NCI-H146 (cell line): ENCODE measurements at regions not wholly inside any gene's neighbourhood (a gene's known extent, or its start where the extent isn't known, plus 50 kb on each side); places are given as distances from the start of the nearest gene placed in this dataset.

Source experiments
- DNase-seq: peaks from one replicate; lab custom pipeline; 2025; lab: John Stamatoyannopoulos, UW

DNA sequence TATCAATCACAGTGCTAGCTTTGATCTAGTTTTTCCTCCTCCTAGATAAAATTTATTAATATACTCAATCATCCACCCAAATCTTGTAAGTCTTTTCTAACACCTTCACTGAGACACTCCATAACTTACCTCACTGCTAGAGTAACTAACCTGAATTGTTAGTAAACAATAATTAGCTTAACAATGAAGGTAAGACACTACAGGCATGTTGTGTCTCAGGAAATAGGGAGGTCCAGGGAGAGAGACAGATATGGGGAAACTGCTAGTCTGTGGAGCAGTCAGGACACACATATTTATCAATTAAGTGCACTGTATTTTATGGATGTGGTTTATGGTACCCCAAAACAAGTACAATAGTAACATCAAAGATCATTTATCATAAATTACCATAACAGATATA is 94.2 kb upstream of the SSTR1 start:
- no peak for DNase-seq

DNA sequence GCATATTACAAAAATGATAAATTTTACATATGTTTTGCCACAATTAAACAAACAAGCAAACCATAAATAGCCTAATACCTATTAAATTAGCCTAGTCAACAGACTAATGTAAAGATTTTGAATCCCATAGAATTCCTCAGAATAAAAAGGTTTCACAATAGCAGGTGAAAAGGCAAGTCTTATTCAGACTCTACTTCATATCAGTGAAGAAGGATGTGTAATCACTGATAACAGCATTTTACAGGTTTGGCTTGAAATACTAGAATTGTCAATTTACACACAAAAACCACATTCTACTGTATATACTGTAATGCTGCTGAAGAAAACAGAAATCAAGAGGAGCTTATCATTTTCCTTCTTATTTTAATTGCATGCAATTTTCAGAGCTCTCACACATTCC is 90.8 kb upstream of the SSTR1 start:
- no peak for DNase-seq

DNA sequence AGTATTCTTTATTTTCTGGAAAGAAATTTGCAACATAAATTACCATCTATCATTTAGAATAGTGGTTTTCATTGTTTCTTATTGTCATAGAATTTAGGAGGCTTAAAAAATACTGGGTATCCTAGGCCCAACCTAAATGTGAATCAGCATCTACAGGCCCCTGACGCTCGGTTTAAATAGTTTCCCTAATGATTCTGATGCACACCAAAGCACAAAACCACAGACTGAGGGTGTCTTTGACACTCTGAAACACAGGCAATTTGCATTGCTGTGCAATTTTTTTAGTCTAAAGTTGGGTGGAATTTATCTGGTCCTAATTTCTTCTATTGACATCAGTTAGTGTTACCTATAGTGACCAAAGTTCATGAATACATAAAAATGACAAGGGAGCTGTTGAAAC is 87.6 kb upstream of the SSTR1 start:
- no peak for DNase-seq

DNA sequence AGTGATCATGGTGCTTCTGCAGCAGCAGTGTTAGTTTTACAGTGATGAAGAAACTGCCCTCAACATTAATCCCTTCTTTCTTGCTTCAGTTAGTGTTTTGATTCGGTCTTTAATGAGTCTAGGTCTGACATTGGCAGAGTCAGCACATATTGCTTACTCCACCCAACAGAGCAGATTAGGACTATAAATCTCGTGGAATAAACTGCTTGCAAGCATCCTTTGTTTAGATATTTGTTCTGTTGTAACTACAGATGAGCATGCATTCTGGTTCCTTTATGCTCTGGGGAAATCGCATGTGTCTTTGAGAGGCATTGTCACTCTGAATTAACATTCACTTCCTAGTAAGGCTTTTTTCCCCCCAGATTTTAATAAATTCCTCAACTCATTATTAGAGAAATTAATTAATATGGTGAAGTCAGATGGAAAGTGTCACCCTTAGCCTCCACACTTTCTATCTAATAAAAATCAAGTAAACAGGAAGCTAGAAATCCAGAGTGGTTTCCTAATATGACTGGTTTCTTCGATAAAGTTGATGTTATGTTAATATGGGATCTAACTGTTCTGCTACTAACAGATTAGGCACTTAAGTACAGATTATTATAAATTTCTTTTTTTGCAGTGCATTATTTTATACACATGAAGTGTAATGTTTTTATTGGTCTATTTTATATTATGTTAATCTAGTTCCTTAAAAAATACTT is 86.2 kb upstream of the SSTR1 start:
- DNase-seq, result no peak

DNA sequence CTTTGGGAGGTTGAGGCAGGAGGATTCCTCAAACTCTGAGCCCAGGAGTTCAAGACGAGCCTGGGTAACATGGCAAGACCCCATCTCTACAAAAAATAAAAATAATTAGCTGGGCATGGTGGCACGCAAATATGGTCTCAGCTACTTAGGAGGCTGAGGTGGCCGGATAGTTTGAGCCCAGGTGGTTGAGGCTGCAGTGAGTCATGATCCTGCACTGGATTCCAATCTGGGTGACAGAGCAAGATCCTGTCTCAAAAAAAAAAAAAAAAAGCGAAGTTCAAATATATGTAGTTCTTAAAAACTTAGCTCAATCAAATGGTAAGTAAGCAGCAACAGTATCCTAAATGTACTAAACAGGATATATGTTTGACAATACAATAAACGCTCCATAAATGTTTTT is 85.5 kb upstream of the SSTR1 start:
- no peak for DNase-seq

DNA sequence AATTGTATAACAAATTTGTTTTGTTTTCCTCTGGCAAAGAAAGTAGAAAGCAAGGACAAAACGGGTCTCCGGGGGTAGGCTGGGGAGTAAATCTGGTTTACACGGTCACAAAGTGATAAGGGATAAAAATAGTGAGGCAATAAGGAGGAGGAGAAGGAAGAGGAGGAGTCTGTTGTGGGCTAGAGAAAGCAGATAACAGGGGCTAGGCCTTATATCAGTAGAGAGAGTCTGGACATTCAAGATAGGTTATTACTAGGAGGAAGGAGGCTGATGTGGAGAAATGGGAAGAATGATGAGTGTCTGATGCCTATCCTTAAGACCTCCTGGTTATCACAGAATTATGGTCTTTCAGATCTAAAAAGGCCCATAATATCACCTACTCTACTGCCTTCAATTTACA is 83.2 kb upstream of the SSTR1 start:
- no peak for DNase-seq

DNA sequence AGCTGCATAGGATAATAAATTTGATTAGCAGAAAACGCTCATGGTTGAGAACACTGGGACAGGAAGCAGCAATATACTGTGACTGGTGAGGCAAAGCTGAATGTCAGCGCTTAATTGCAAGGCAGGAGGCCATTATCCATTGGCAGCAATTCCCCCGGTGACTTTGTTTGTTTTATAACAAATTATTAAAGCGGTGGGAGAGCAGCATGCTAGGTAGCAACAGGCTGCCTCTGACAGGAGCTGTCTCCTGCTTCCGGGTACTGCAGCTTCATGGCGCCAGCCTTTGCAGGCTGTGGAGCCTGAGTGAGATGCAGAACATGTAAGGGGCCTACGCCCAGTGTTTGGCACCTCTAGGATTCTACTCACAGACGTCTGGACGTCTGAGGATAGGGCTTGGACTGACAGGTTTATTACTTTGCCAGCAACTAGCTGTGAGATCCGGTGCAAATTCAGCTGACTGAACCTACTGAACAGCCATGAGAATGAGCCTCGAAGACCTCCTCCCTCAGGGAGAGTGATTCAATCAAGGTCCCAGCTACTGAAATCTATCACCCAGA is 82.1 kb upstream of the SSTR1 start:
- DNase-seq, result peak; percentile 84

DNA sequence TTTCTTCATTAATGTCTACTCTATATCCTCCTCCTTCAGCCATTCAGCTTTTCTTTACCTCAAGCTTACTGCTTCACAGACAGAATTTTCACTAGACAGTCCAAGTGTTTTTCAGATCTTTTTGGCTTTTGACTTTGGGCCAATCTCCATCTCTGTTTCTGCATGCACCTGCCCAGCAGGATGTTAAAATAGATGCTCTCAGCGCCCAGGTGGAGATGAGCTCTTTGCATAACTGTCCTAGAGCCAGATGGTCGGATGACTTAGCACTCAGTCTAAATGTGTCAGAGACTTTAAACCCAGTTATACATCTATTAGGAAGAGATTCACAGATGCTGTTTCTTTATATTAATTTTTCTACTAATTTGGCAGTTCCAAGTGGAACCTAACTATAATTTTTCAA is 80.3 kb upstream of the SSTR1 start:
- DNase-seq, result peak; percentile 10

DNA sequence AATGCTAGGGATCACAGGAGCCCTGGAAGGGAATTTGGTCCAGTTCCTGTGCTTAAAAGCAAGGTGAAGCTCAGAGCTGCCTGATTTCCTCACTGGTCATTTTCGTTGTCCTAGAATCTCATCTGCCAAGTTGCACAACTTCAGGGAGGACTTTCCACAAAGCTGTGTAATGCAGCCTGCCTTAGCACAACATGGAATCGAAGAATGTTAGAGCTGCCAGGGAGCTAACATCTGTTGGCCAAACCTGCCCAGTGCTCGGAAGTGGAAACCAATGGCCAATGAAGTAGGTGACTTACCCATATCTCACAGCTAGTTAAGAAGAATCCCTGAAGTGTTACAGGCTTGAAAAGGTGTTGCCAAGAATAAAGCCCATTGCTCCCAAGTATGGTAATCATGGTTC is 79.9 kb upstream of the SSTR1 start:
- DNase-seq, result no peak

DNA sequence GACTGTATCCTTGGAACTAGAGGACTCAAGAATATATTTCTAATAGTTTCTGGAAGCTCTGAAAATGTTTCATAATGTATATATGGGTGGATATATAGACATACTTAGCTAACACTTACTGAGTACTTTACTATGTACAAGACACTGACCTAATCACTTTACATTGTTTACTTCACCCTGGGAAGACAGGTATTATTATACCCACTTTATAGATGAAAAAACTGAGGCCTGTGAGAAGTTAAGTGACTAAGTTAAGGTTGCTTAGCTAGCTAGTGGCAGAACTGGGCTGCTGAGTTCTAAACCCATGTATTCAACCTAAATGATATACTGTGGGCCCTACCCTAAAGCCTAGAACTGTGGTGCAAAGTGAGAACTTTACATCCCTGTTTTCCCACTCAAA is 79.1 kb upstream of the SSTR1 start:
- DNase-seq, result no peak

DNA sequence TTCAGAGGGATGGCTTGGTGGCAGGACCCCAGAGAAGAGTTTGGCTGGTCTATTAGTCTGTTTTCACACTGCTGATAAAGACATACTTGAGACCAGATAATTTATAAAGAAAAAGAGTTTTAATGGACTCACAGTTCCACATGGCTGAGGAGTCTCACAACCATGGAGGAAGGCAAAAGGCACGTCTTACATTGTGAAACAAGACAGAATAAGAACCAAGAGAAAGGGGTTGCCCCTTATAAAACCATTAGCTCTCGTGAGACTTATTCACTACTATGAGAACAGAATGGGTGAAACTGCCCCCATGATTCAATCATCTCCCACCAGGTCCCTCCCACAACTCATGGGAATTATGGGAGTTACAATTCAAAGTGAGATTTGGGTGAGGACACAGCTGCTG is 78.5 kb upstream of the SSTR1 start:
- no peak for DNase-seq

DNA sequence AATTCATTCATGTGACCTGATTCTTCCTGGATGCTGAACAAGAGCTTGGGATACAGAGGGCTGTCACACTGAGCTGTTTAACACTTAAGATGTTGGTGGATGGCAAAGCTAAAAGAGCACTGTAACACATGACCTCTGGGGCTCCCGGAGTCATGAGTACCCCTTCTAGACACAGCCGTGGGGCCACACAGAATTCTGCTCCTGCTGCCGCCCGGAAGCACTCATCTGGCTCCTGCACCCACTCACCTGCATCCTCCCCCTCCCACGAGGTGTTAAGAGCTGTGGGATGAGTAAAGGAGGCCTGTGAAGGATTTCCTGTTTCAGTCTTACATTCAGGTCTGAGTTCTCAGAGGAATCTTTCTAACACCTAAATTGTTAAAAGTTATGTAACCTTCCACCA is 78.0 kb upstream of the SSTR1 start:
- DNase-seq, result no peak

DNA sequence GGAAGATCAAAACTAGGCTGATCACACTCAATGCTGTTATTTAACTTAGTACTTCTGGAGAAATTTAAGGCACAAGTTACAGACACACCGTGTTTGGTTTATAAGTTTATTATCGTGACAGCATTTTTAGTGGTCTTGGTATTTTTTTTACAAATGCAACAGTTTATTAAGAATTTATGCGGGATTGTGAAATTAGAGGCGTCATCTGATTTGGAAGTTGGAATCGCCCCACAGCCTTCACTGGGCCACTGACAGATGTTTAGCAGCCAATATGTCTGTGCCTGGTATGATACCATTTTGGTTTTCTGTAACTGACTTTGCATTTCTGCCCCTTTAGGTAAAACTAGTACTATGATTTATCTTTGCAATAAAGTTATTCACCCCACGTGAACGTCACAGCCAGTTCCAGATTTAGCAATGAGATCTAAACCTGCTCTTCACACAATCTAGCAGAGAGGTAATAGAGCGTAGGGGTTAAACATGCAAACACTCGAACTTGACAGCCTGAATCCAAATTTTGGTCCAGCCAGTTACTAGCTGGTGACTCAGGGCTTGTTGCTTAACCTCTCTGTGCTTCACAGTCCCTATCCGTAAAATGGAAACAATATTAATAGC is 73.2 kb upstream of the SSTR1 start:
- DNase-seq, result no peak

DNA sequence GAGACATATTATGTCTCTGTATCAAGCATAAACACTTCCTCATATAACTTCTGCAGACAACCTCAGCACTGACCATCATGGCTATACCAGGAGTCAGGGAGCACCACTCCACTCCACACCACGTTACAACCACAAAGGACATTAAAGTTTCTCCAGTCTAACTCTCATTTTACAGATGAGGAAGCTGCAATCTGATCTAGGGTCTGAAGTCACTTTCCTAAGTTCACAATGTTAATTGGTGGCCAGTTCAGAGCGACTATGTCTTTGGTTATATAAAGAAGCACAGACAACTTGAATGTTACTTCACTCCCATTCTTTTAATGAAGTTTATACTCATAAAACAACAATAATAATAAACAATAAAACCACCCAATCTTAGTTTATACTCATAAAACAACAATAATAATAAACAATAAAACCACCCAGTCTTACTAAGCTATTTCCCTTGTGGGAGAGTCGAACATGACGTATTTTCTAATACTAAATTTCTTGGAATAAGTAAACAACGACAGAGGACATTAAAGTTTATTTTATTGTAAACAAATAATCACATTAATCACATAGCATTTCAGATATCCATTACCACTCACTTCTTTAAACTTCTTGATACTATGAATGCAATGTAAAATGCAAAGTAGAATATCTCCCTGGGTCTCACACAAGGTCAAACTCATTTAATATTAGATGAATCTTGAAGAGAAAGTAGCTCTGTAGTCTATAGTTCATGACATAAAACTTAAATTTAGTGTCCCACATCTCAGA is 72.4 kb upstream of the SSTR1 start:
- DNase-seq, result no peak

DNA sequence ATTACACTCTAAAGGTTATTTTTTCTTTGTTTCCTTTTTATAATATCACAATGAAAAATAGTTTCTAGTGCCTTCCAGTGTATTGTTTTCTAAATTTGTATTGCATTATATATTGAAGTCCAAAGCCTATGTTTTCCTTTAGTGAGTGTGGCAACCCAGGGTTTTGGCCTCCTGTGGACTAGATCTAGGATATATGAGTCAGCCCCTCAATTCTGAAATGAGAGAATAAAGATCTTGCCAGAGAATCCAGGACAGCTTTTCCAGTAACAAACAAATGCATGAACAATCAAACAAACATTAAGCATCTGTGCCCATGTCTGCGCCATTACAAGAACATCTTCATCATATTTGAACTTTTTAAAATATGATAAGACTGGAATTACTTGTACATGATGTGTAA is 70.7 kb upstream of the SSTR1 start:
- DNase-seq, result no peak

DNA sequence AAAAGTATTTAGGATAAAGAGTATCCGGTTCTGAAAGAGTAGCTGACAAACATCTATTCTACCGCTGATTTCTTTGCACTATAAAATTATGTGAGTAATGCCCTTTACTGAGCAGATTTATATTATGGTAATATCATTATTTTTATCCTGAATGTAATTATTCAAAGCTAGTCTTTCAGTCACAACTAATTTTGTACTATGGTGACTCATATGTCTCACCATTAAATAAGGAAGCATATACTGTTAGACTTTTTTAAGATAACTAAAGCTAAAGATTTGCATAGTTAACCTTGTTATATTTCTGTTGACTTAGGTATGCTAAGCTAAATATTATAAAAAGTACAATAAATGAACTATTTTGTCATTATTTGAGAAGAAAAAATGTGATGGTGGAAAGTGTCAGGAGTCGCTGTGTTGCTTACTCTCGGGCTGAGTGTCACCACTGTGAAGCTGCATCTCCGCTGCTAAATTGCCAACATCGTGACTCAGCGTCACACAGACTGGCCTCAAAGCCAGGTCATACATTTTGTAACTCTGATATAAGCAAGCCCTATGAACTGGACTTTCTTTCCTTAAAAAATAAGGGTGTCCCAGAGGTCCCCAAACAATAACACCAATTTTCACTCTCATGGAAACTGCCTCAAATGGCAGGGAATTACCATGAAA is 69.1 kb upstream of the SSTR1 start:
- no peak for DNase-seq

DNA sequence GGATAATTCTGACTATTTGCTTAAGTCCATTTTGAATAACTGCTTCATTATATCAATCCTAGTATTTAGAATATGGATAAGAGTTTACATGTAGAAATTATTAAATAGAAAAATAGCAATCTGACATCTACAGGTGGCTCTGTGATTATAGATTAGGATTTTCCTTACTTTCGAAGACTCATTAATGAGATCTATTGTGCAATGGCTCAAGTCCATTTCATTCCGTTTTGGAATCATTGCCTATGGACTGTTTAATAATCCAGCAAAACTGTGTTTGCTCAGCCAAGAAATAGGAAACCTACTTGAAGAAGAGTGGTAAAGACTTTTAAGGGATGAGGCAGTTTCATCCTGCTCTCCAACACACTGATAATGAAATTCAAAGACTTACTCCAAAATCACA is 67.8 kb upstream of the SSTR1 start:
- DNase-seq, result no peak

DNA sequence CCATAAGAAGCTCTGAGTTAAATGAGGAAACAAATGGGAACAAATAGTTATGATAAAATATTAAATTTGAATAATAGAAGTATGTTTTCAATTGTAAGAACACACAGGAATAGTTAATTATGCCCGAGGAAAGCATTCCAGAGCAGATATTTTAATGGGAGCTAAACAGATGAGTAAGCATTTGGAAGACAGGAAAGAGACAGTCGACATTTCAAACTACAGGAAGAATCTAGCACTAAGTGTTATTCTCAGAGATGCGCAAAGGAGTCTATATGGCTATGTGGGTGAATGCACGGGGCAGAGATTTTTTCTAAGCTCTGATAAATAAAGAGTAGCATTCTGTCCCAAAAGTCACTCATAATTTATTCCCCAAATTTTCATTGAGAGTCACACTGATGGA is 64.5 kb upstream of the SSTR1 start:
- no peak for DNase-seq

DNA sequence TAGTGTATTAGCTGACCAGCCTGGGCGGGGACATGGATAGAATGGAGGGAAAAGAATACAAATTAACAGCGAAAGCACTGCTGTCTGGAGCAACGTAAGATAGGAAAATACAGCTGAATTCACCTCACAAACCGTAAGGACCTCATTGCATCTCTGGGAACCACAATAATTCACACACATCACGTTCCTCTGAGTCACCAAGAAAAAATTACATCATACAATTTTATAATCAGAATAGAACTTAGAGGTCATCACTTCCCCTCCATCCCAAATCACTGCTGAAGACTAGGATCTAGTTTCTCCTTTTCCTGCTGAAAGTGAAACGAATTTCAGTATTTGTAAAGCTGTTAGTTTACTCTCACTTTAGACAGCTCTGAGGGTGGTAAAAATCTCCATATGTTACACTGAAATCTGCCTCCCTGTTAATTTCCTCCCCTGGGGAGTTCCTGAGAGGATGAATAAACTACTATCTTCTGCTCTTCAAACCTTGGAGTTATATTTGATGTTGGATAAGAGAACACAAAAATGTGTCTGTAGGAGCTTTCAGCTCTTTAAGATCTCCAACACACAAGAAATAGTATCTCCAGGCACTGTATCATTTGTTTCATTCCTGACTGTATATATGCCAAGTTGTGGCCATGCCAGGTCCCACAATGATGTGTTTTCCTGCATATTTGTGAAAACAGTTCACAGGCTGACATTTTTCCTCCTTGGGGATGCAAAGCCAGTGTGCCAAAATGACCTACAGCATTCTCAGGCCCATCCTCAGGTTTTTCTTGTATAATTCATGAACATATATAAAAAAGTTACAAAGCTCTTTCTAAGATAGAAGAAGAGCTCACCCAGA is 63.8 kb upstream of the SSTR1 start:
- no peak for DNase-seq

DNA sequence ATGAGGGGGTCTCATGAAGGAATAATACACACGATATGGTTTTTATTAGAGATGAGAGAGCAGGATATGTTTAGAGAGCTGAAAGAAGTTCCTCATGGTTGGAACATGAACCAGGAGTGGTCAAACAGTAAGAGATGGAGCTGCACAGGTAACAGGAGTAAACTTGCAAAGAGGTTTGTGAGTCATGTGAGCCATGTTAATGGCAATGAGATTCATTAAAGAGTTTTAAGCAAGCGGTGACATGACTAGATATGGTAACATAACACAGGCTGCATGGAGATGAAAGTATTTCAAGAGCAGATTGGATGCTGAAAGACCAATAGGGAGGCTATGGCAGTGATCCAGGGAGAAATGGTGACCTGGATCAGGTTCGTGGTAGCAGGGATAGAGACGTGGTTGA is 62.6 kb upstream of the SSTR1 start:
- no peak for DNase-seq

DNA sequence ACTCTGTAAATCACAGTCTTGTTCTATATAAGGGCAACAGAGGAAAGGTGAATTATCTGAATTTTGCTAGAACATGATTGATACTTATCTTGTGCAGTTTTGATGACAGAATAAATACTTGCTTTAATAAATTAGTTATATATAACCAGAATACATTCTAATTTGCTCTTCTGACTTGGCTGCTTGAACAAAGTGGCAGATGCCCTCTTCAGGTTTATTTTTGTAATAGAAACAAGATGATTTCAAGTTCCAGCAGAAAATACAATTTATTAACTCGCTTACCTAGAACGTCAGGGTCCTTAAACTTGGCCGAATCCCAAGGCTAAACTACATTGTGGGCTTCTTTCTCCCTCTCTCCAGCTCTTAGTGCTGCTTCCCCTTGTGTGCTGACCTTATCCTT is 57.6 kb upstream of the SSTR1 start:
- DNase-seq, result no peak
